Osteoblast (primary cell): ENCODE measurements at regions not wholly inside any gene's neighbourhood (a gene's known extent, or its start where the extent isn't known, plus 50 kb on each side); places are given as distances from the start of the nearest gene placed in this dataset.
"Not testable (repeated sequence)": the region's sequence is repeated elsewhere in the genome, so short reads cannot be mapped to it uniquely, and the experiment has no call there.

Experiments
- DNase-seq: peaks from one replicate; pipeline ENCODE4 v3.0.0; 2011; ENCODE audit warnings: low spot score, mixed read lengths; ENCODE audit not compliant: insufficient read length; ENCODE audit errors: missing footprints
- H2AFZ ChIP-seq: 2 replicates; pipeline ENCODE4 v1.6.0; 2011; ENCODE audit warnings: mild to moderate bottlenecking, low read length
- H3K27ac ChIP-seq: 2 replicates; pipeline ENCODE4 v1.5.1; 2011; ENCODE audit warnings: mild to moderate bottlenecking, low read depth, low read length, moderate library complexity
- H3K27me3 ChIP-seq: 2 replicates; pipeline ENCODE4 v1.6.0; 2012; ENCODE audit warnings: mild to moderate bottlenecking, control low read depth, inconsistent platforms, low read length, moderate library complexity; ENCODE audit not compliant: insufficient read depth
- H3K36me3 ChIP-seq: 2 replicates; pipeline ENCODE4 v1.5.1; 2011; ENCODE audit warnings: mild to moderate bottlenecking, low read length, control low read depth, moderate library complexity; ENCODE audit not compliant: insufficient read depth
- H3K4me1 ChIP-seq: 2 replicates; pipeline ENCODE4 v1.5.1; 2011; ENCODE audit warnings: mild to moderate bottlenecking, low read length, control low read depth, moderate library complexity; ENCODE audit not compliant: insufficient read depth
- H3K4me2 ChIP-seq: 2 replicates; pipeline ENCODE4 v1.6.0; 2011; ENCODE audit warnings: mild to moderate bottlenecking, low read length; ENCODE audit not compliant: insufficient read depth
- H3K4me3 ChIP-seq: fragments of 200-600 bp; sonication (generic); 3 replicates; pipeline ENCODE4 v1.5.1; 2012; ENCODE audit warnings: mild to moderate bottlenecking, low read length, inconsistent platforms; ENCODE audit not compliant: insufficient read depth
- H3K79me2 ChIP-seq: 2 replicates; pipeline ENCODE4 v1.6.0; 2012; ENCODE audit warnings: mild to moderate bottlenecking, low read length, control low read depth, inconsistent platforms; ENCODE audit not compliant: insufficient read depth
- H3K9me3 ChIP-seq: 2 replicates; pipeline ENCODE4 v1.5.1; 2011; ENCODE audit warnings: low read depth, low read length, control low read depth
- H4K20me1 ChIP-seq: 2 replicates; pipeline ENCODE4 v1.6.0; 2012; ENCODE audit warnings: mild to moderate bottlenecking, low read length, control low read depth; ENCODE audit not compliant: insufficient read depth
- TF ChIP-seq, protein P1 (sequence below): IDR thresholded peaks from 2 replicates; pipeline ENCODE4 v1.5.1; 2011; ENCODE audit warnings: mild to moderate bottlenecking, low read depth, low read length, moderate library complexity; ENCODE audit errors: extremely low read depth

- DNase-seq, result no peak
- H3K9me3 ChIP-seq, result no peaks in the 10 kb centered on the region
- H2AFZ ChIP-seq, result no peak overlapping the region
- no peaks in the 10 kb centered on the region for H3K36me3 ChIP-seq
- H3K27me3 ChIP-seq, result no peaks in the 10 kb centered on the region
- TF ChIP-seq, protein P1, sequence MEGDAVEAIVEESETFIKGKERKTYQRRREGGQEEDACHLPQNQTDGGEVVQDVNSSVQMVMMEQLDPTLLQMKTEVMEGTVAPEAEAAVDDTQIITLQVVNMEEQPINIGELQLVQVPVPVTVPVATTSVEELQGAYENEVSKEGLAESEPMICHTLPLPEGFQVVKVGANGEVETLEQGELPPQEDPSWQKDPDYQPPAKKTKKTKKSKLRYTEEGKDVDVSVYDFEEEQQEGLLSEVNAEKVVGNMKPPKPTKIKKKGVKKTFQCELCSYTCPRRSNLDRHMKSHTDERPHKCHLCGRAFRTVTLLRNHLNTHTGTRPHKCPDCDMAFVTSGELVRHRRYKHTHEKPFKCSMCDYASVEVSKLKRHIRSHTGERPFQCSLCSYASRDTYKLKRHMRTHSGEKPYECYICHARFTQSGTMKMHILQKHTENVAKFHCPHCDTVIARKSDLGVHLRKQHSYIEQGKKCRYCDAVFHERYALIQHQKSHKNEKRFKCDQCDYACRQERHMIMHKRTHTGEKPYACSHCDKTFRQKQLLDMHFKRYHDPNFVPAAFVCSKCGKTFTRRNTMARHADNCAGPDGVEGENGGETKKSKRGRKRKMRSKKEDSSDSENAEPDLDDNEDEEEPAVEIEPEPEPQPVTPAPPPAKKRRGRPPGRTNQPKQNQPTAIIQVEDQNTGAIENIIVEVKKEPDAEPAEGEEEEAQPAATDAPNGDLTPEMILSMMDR, result no peak
- H3K79me2 ChIP-seq, result no peaks in the 10 kb centered on the region
- no peak overlapping the region for H3K4me3 ChIP-seq
- no peak overlapping the region for H3K27ac ChIP-seq
- no peaks in the 10 kb centered on the region for H4K20me1 ChIP-seq
- no peak overlapping the region for H3K4me2 ChIP-seq
- H3K4me1 ChIP-seq, result no peaks in the 10 kb centered on the region
These were observed 510.9 kb downstream of the KCNJ18 start for GRCh38 chr17:22203208-22203715.

- H3K4me1 ChIP-seq, H3K4me3 ChIP-seq, H3K79me2 ChIP-seq, H3K27ac ChIP-seq, H2AFZ ChIP-seq, DNase-seq, H4K20me1 ChIP-seq, H3K9me3 ChIP-seq, H3K4me2 ChIP-seq, H3K36me3 ChIP-seq, H3K27me3 ChIP-seq: not testable (repeated sequence)
These were observed 511.8 kb downstream of the KCNJ18 start for GRCh38 chr17:22204076-22204475.

- H3K27me3 ChIP-seq, H3K4me3 ChIP-seq, DNase-seq, H3K4me2 ChIP-seq, H3K4me1 ChIP-seq, H2AFZ ChIP-seq, H4K20me1 ChIP-seq, H3K79me2 ChIP-seq, H3K27ac ChIP-seq, H3K36me3 ChIP-seq, H3K9me3 ChIP-seq: not testable (repeated sequence)
These were observed 517.9 kb downstream of the KCNJ18 start for GRCh38 chr17:22210212-22210611.

GRCh38 chr17:22213169-22213568 is 520.8 kb downstream of the KCNJ18 start:
- not testable (repeated sequence) for H3K36me3 ChIP-seq, H2AFZ ChIP-seq, H3K27ac ChIP-seq

DNA sequence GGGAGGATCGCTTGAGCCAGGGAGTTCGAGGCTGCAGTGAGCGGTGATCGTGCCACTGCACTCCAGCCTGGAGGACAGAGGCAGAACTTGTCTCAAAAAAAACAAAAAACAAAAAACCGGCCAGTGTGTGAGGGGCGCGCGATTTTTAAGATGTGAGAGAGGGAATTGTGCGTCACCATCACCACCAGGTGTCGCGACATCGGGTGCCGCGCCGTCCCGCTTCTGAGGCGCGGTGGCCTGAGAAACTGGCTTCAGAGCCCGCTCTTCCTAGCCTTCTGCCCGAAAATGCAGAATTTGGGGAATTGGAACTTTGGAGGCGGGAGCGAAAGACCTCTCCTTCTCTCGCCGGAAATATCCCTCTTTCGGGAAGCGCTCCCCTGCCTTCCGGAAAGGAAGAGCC is 524.8 kb downstream of the KCNJ18 start:
- Histone ChIP-seq H3K9me3 (no peaks in the 10 kb centered on the region), H3K4me3 (no peak overlapping the region), H3K36me3 (no peaks in the 10 kb centered on the region), H2AFZ (no peak overlapping the region), H3K27me3 (no peaks in the 10 kb centered on the region), H3K4me2 (no peak overlapping the region), H3K79me2 (no peaks in the 10 kb centered on the region), H3K4me1 (no peaks in the 10 kb centered on the region), H4K20me1 (no peaks in the 10 kb centered on the region), H3K27ac (no peak overlapping the region)
- TF ChIP-seq, protein P1, result no peak
- DNase-seq, result no peak

More at GRCh38 chr17:22213169-22213568, 520.8 kb downstream of the KCNJ18 start:
- not testable (repeated sequence) for DNase-seq, H3K4me3 ChIP-seq, H3K4me2 ChIP-seq, H3K9me3 ChIP-seq, H3K4me1 ChIP-seq, H3K79me2 ChIP-seq, H3K27me3 ChIP-seq, H4K20me1 ChIP-seq
